DND-41 (cell line): ENCODE measurements at regions not wholly inside any gene's neighbourhood (a gene's known extent, or its start where the extent isn't known, plus 50 kb on each side); places are given as distances from the start of the nearest gene placed in this dataset.

ENCODE experiments used
- CTCF ChIP-seq: IDR thresholded peaks from 2 replicates; pipeline ENCODE4 v1.5.1; 2012; ENCODE audit warnings: borderline replicate concordance, low read length, moderate library complexity, mild to moderate bottlenecking; ENCODE audit not compliant: poor library complexity, severe bottlenecking; ENCODE audit errors: extremely low read depth
- EZH2 ChIP-seq: IDR thresholded peaks from 3 replicates; pipeline ENCODE4 v1.6.1; 2012; ENCODE audit warnings: borderline replicate concordance, low read depth, mild to moderate bottlenecking, moderate library complexity, low read length, inconsistent platforms; ENCODE audit not compliant: severe bottlenecking

- no peak for TF ChIP-seq CTCF
- TF ChIP-seq EZH2: no peak
Measured at GRCh38 chr14:98858561-98858960, 413.4 kb downstream of the BCL11B start.
